Uterus (tissue), 3 donors: ENCODE measurements at regions not wholly inside any gene's neighbourhood (a gene's known extent, or its start where the extent isn't known, plus 50 kb on each side); places are given as distances from the start of the nearest gene placed in this dataset.

Experiments used
- DNase-seq, 2 donors: peaks; one replicate each; pipeline ENCODE4 v3.0.0-alpha.2; 2019 to 2020
- H3K27ac ChIP-seq, 2 donors: fragments of 200-600 bp; sonication (generic); 1 replicate in 1 of 2; 2 replicates in 1 of 2; pipeline ENCODE4 v1.5.1; 2016 to 2018
- H3K27me3 ChIP-seq, 2 donors: fragments of 200-600 bp; sonication (generic); one replicate each; pipeline ENCODE4 v1.5.1; 2018 to 2019; ENCODE audit warnings: control low read depth in 1 of 2
- H3K36me3 ChIP-seq, 2 donors: fragments of 200-600 bp; sonication (generic); one replicate each; pipeline ENCODE4 v1.5.1; 2019; ENCODE audit warnings: control low read depth in 1 of 2
- H3K4me1 ChIP-seq, 2 donors: fragments of 200-600 bp; sonication (generic); one replicate each; pipeline ENCODE4 v1.5.1; 2018 to 2019; ENCODE audit warnings: control low read depth in 1 of 2
- H3K4me3 ChIP-seq, 2 donors: fragments of 200-600 bp; sonication (generic); 1 replicate in 1 of 2; 2 replicates in 1 of 2; pipeline ENCODE4 v1.5.1; 2018 to 2019; ENCODE audit warnings: mild to moderate bottlenecking in 1 of 2
- H3K9me3 ChIP-seq, 2 donors: fragments of 200-600 bp; sonication (generic); one replicate each; pipeline ENCODE4 v1.5.1; 2019; ENCODE audit warnings: control low read depth in 1 of 2
- POLR2A ChIP-seq, 2 donors: fragments of 450-650 bp; IDR thresholded peaks; one replicate each; pipeline ENCODE4 v1.6.1; 2016; ENCODE audit warnings: antibody characterized with exemption in 2 of 2, mild to moderate bottlenecking in 1 of 2, moderate library complexity in 1 of 2
- intact Hi-C: fragments of 100-400 bp; cut with DNase I; formaldehyde crosslinking; loops from one replicate; pipeline ENCODE4 v1.15.1; 2023; ENCODE audit warnings: low total_unique reads
- TF ChIP-seq, protein P1 (sequence below), 4 experiments: fragments of 200-600 bp in 2 of 4; fragments of 450-650 bp in 2 of 4; sonication (generic) in 2 of 4; IDR thresholded peaks; one replicate each; pipeline ENCODE4 v1.5.1; 2016 to 2019; ENCODE audit warnings: antibody characterized with exemption in 4 of 4, mild to moderate bottlenecking in 2 of 4, moderate library complexity in 1 of 4
- donor health status: DM: yes; HTN: yes; CAD: no.

DNA sequence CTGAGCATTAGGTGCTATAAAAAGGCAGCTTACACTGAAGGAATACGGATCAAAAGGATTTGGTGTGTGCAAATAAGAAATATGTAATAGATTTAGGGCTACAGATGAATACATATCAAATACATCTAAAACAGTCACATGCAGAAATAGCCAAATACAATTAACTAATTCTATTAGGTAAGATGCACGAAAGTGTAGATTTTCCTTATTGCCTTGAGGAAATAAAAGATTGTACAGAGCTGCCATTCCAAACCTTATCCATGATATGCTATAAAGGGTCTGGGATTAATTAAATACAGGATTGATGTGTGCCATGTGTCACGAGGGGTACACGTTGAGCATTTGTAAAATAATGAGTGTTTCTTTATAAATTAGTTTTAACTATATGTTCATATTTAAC, 107.0 kb upstream of the ELOVL6 start:
- no peaks in the 10 kb centered on the region for H3K4me1 ChIP-seq
- intact Hi-C loops = no loop called here
- H3K27me3 ChIP-seq = no peaks in the 10 kb centered on the region
- no peaks in the 10 kb centered on the region for H3K36me3 ChIP-seq
- no peaks in the 10 kb centered on the region for H3K9me3 ChIP-seq
- no peak for DNase-seq
- TF ChIP-seq, protein P1, sequence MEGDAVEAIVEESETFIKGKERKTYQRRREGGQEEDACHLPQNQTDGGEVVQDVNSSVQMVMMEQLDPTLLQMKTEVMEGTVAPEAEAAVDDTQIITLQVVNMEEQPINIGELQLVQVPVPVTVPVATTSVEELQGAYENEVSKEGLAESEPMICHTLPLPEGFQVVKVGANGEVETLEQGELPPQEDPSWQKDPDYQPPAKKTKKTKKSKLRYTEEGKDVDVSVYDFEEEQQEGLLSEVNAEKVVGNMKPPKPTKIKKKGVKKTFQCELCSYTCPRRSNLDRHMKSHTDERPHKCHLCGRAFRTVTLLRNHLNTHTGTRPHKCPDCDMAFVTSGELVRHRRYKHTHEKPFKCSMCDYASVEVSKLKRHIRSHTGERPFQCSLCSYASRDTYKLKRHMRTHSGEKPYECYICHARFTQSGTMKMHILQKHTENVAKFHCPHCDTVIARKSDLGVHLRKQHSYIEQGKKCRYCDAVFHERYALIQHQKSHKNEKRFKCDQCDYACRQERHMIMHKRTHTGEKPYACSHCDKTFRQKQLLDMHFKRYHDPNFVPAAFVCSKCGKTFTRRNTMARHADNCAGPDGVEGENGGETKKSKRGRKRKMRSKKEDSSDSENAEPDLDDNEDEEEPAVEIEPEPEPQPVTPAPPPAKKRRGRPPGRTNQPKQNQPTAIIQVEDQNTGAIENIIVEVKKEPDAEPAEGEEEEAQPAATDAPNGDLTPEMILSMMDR (IDR thresholded peaks at IDR 0.05) = no peak
- TF ChIP-seq POLR2A (IDR thresholded peaks at IDR 0.05) = no peak
- no peak overlapping the region for H3K4me3 ChIP-seq
- no peak overlapping the region for H3K27ac ChIP-seq

DNA sequence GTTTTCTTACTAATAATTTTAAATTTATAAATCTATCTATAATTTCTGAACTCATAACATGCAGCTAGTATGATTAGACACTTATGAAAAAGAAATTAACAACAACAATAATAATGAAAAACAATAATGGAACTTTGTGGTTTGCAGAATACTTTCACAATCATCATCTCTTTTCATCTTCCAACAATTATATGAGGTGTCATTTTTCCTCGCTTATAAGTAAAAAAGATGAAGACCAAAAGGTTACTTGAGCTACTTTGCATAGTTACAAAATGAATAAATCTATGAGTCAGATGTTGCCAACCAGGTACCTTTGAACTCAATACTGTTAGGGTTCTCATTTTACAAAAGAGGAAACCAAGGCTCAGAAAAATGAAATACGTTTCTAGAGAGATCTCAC, 98.5 kb upstream of the ELOVL6 start:
- H3K4me1 ChIP-seq = no peaks in the 10 kb centered on the region
- H3K9me3 ChIP-seq = no peaks in the 10 kb centered on the region
- no peak overlapping the region for H3K27ac ChIP-seq
- intact Hi-C loops = no loop called here
- no peaks in the 10 kb centered on the region for H3K36me3 ChIP-seq
- no peak for TF ChIP-seq POLR2A (IDR thresholded peaks at IDR 0.05)
- no peak overlapping the region for H3K4me3 ChIP-seq
- DNase-seq = no peak
- no peaks in the 10 kb centered on the region for H3K27me3 ChIP-seq

DNA sequence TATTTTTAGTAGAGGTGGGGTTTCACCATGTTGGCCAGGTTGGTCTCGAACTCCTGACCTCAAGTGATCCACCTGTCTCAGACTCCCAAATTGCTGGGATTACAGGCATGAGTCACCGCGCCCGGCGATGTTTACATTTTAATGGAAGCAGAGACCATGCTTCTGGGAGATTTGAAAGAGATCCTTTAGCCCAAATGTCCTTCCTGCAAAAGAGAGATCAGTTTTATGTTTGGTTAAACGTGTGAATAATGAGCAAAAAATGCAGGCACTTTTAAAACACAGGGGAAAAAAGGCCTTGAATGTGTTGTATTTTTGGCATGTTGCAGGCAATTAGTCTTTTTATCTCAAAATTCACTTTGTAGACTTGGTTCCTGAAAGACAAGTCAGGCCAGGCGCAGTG, 95.8 kb upstream of the ELOVL6 start:
- no peak for DNase-seq
- no peaks in the 10 kb centered on the region for H3K36me3 ChIP-seq
- H3K4me3 ChIP-seq = no peak overlapping the region
- TF ChIP-seq POLR2A (IDR thresholded peaks at IDR 0.05) = no peak
- TF ChIP-seq, protein P1 (IDR thresholded peaks at IDR 0.05) = no peak
- H3K9me3 ChIP-seq = no peaks in the 10 kb centered on the region
- intact Hi-C loops = no loop called here
- H3K27me3 ChIP-seq = no peaks in the 10 kb centered on the region
- no peaks in the 10 kb centered on the region for H3K4me1 ChIP-seq
- no peak overlapping the region for H3K27ac ChIP-seq

DNA sequence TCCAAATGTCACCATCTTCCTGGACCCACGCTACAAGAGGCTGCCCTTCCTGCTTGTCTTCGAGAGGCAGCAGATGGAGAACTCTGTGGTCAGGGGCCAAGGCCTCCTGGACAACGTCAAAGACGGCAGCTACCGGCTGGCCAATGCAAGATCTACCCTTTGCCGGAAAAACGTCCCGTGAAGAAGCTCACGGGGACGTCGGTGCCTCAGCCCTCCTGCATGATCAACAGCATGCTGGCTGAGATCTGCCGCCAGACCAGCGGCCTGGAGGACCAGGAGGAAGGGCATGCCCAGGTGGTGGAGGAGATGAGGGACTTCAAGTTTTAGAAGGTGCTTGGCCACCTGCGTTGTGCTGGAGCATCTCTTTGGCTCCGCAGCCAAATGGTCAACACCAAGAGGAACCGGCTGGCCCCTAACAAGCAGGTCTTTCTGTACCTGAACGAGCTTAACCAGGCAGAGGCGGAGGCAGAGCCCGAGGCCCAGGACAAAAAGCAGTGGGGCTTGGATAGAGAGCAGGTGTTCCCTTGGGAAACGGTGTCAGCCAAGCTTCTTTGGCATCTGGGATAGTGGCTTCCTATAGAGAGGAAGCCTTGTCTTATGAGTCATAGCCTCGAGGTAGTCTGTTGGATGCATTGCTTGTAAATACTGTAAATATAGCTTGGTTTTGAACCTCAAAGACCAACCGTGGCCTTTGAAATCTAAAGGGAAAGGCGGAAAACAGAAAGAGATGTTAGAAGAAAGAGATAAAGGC, 94.8 kb upstream of the ELOVL6 start:
- TF ChIP-seq, protein P1 (IDR thresholded peaks at IDR 0.05) = no peak
- TF ChIP-seq POLR2A (IDR thresholded peaks at IDR 0.05) = no peak
- H3K27me3 ChIP-seq = no peaks in the 10 kb centered on the region
- no peaks in the 10 kb centered on the region for H3K9me3 ChIP-seq
- intact Hi-C loops = no loop called here
- H3K4me1 ChIP-seq = no peaks in the 10 kb centered on the region
- no peaks in the 10 kb centered on the region for H3K36me3 ChIP-seq
- no peak for DNase-seq
- H3K4me3 ChIP-seq = no peak overlapping the region
- no peak overlapping the region for H3K27ac ChIP-seq

DNA sequence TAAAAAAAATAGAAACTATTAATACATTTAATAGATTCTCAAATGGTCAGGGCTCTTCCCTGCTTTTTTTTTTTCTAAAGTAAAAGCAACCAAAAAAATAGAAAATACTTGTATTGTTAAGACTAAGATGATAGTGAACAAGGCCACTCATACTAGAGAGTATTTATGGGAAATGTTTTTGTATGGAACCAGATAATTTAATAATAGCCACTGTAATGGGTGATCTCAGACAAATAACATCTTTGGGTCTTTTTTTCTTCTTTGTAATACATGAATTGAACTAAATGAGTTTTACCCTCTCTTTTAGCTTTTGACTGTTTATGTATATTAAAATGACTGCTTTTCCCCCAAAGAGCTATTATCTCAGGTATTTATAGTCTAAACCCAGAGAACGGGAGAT, 92.1 kb upstream of the ELOVL6 start:
- Histone ChIP-seq H3K4me1 (no peaks in the 10 kb centered on the region), H3K27me3 (no peaks in the 10 kb centered on the region), H3K27ac (no peak overlapping the region), H3K36me3 (no peaks in the 10 kb centered on the region), H3K9me3 (no peaks in the 10 kb centered on the region), H3K4me3 (no peak overlapping the region)
- intact Hi-C loops = no loop called here
- TF ChIP-seq, protein P1 (IDR thresholded peaks at IDR 0.05) = no peak
- TF ChIP-seq POLR2A (IDR thresholded peaks at IDR 0.05) = no peak
- DNase-seq = no peak
